Kidney epithelial cell (primary cell): ENCODE measurements at regions not wholly inside any gene's neighbourhood (a gene's known extent, or its start where the extent isn't known, plus 50 kb on each side); places are given as distances from the start of the nearest gene placed in this dataset.
A peak's percentile ranks its signal among the peaks of the same experiment; 100 is the strongest.

ENCODE experiments used
- DNase-seq: peaks from one replicate; pipeline ENCODE4 v3.0.0-alpha.2; 2010; ENCODE audit warnings: low read depth
- H3K27me3 ChIP-seq: 2 replicates; pipeline ENCODE4 v1.6.0; 2011; ENCODE audit warnings: low read length; ENCODE audit not compliant: control insufficient read depth, insufficient read depth
- H3K36me3 ChIP-seq: 2 replicates; pipeline ENCODE4 v1.5.1; 2011; ENCODE audit warnings: low read length; ENCODE audit not compliant: control insufficient read depth, insufficient read depth
- H3K4me3 ChIP-seq: 2 replicates; pipeline ENCODE4 v1.5.1; 2011; ENCODE audit warnings: low read depth, mild to moderate bottlenecking, control low read depth, low read length
- CTCF ChIP-seq: IDR thresholded peaks from 2 replicates; pipeline ENCODE4 v1.5.1; 2011; ENCODE audit warnings: mild to moderate bottlenecking, moderate library complexity, low read length, control low read depth, inconsistent platforms; ENCODE audit not compliant: insufficient read depth, poor library complexity, severe bottlenecking

- no peak for DNase-seq
- Histone ChIP-seq H3K27me3 (no peaks in the 10 kb centered on the region), H3K36me3 (no peaks in the 10 kb centered on the region), H3K4me3 (no peak overlapping the region)
- TF ChIP-seq CTCF: no peak
These were observed 68.6 kb upstream of the FAM9A start for GRCh38 chrX:8869812-8870211.

GRCh38 chrX:8868906-8869305 is 67.7 kb upstream of the FAM9A start:
- Histone ChIP-seq H3K36me3 (no peaks in the 10 kb centered on the region), H3K27me3 (no peaks in the 10 kb centered on the region), H3K4me3 (no peak overlapping the region)
- peak; percentile 16 for TF ChIP-seq CTCF
- DNase-seq: no peak

- TF ChIP-seq CTCF: no peak
- Histone ChIP-seq H3K27me3 (no peaks in the 10 kb centered on the region), H3K4me3 (no peak overlapping the region), H3K36me3 (no peaks in the 10 kb centered on the region)
- DNase-seq: no peak
These were observed 67.0 kb upstream of the FAM9A start for GRCh38 chrX:8868070-8868773.

- no peak for DNase-seq
- no peaks in the 10 kb centered on the region for H3K36me3 ChIP-seq
- no peaks in the 10 kb centered on the region for H3K27me3 ChIP-seq
- H3K4me3 ChIP-seq: no peak overlapping the region
- TF ChIP-seq CTCF: no peak
These were observed 66.2 kb upstream of the FAM9A start for GRCh38 chrX:8867406-8867805.

- no peaks in the 10 kb centered on the region for H3K36me3 ChIP-seq
- H3K4me3 ChIP-seq: no peak overlapping the region
- no peak for DNase-seq
- no peak for TF ChIP-seq CTCF
- H3K27me3 ChIP-seq: no peaks in the 10 kb centered on the region
These were observed 63.0 kb upstream of the FAM9A start for GRCh38 chrX:8864161-8864560.

- H3K27me3 ChIP-seq: no peaks in the 10 kb centered on the region
These were observed 60.7 kb upstream of the FAM9A start for GRCh38 chrX:8861908-8862307.

More at GRCh38 chrX:8861908-8862307, 60.7 kb upstream of the FAM9A start:
- H3K36me3 ChIP-seq: no peaks in the 10 kb centered on the region
- DNase-seq: no peak
- TF ChIP-seq CTCF: no peak
- no peak overlapping the region for H3K4me3 ChIP-seq
